Liver (tissue), 8 donors: ENCODE measurements at regions not wholly inside any gene's neighbourhood (a gene's known extent, or its start where the extent isn't known, plus 50 kb on each side); places are given as distances from the start of the nearest gene placed in this dataset.

Source experiments
- DNase-seq: peaks from one replicate; pipeline ENCODE4 v3.0.0-alpha.2; 2017; ENCODE audit warnings: low spot score
- H3K27ac ChIP-seq, 2 donors: one replicate each; pipeline ENCODE4 v1.7.0; 2013; ENCODE audit warnings: inconsistent platforms in 2 of 2, low read length in 2 of 2, control low read depth in 1 of 2, low read depth in 1 of 2, mild to moderate bottlenecking in 1 of 2
- H3K27me3 ChIP-seq, 4 donors: one replicate each; pipeline versions ENCODE4 v1.6.1 to v1.7.0; 2013; ENCODE audit warnings: low read length in 3 of 4, inconsistent platforms in 1 of 4, mild to moderate bottlenecking in 1 of 4, moderate library complexity in 1 of 4; ENCODE audit not compliant: control insufficient read depth in 4 of 4, insufficient read depth in 4 of 4
- H3K36me3 ChIP-seq, 4 donors: one replicate each; pipeline versions ENCODE4 v1.6.1 to v1.7.0; 2013; ENCODE audit warnings: low read length in 3 of 4, mild to moderate bottlenecking in 3 of 4, low read depth in 1 of 4, moderate library complexity in 1 of 4; ENCODE audit not compliant: control insufficient read depth in 4 of 4, insufficient read depth in 3 of 4
- H3K4me1 ChIP-seq, 4 donors: one replicate each; pipeline versions ENCODE4 v1.6.1 to v1.7.0; 2013; ENCODE audit warnings: low read length in 3 of 4, mild to moderate bottlenecking in 3 of 4, moderate library complexity in 1 of 4; ENCODE audit not compliant: control insufficient read depth in 4 of 4, insufficient read depth in 4 of 4
- H3K4me3 ChIP-seq, 3 donors: one replicate each; pipeline versions ENCODE4 v1.6.1 to v1.7.0; 2013; ENCODE audit warnings: low read length in 3 of 3, control low read depth in 1 of 3, low read depth in 1 of 3, mild to moderate bottlenecking in 1 of 3
- H3K9ac ChIP-seq, 2 donors: one replicate each; pipeline ENCODE4 v1.7.0; 2013; ENCODE audit warnings: low read length in 2 of 2, mild to moderate bottlenecking in 2 of 2, moderate library complexity in 2 of 2, control low read depth in 1 of 2, low read depth in 1 of 2
- H3K9me3 ChIP-seq, 4 donors: one replicate each; pipeline versions ENCODE4 v1.6.1 to v1.7.0; 2013; ENCODE audit warnings: low read length in 3 of 4; ENCODE audit not compliant: control insufficient read depth in 4 of 4
- EGR1 ChIP-seq, 2 donors: IDR thresholded peaks; 2 replicates each; pipeline ENCODE4 v1.6.1; 2016 to 2018; ENCODE audit warnings: antibody characterized with exemption in 2 of 2, low read depth in 2 of 2
- FOXA1 ChIP-seq: IDR thresholded peaks from 2 replicates; pipeline ENCODE4 v1.6.1; 2016; ENCODE audit warnings: antibody characterized with exemption
- FOXA2 ChIP-seq: IDR thresholded peaks from 2 replicates; pipeline ENCODE4 v1.6.1; 2016; ENCODE audit warnings: antibody characterized with exemption
- GABPA ChIP-seq, 2 donors: IDR thresholded peaks in 1 of 2; conservative IDR thresholded peaks in 1 of 2; 2 replicates each; pipeline ENCODE4 v1.6.1; 2016; ENCODE audit warnings: antibody characterized with exemption in 2 of 2, mild to moderate bottlenecking in 1 of 2, moderate library complexity in 1 of 2
- HNF4A ChIP-seq, 2 donors: conservative IDR thresholded peaks; 2 replicates each; pipeline ENCODE4 v1.6.1; 2016; ENCODE audit warnings: antibody characterized with exemption in 2 of 2, mild to moderate bottlenecking in 2 of 2
- HNF4G ChIP-seq: IDR thresholded peaks from 2 replicates; pipeline ENCODE4 v1.6.1; 2016; ENCODE audit warnings: antibody characterized with exemption
- JUND ChIP-seq, 2 donors: IDR thresholded peaks; 2 replicates each; pipeline ENCODE4 v1.6.1; 2016; ENCODE audit warnings: antibody characterized with exemption in 2 of 2
- NR2F2 ChIP-seq: IDR thresholded peaks from 2 replicates; pipeline ENCODE4 v1.6.1; 2016; ENCODE audit warnings: antibody characterized with exemption
- RAD21 ChIP-seq, 2 donors: IDR thresholded peaks; 2 replicates each; pipeline ENCODE4 v1.6.1; 2016; ENCODE audit warnings: antibody characterized with exemption in 2 of 2, mild to moderate bottlenecking in 2 of 2
- RXRA ChIP-seq, 2 donors: IDR thresholded peaks; 2 replicates each; pipeline ENCODE4 v1.6.1; 2017 to 2018; ENCODE audit warnings: antibody characterized with exemption in 2 of 2, mild to moderate bottlenecking in 1 of 2
- SP1 ChIP-seq: IDR thresholded peaks from 2 replicates; pipeline ENCODE4 v1.6.1; 2018; ENCODE audit warnings: antibody characterized with exemption, mild to moderate bottlenecking
- TAF1 ChIP-seq: conservative IDR thresholded peaks from 2 replicates; pipeline ENCODE4 v1.6.1; 2016; ENCODE audit warnings: antibody characterized with exemption, mild to moderate bottlenecking
- YY1 ChIP-seq: IDR thresholded peaks from 2 replicates; pipeline ENCODE4 v1.6.1; 2016; ENCODE audit warnings: antibody characterized with exemption, mild to moderate bottlenecking
- ZBTB33 ChIP-seq: IDR thresholded peaks from 2 replicates; pipeline ENCODE4 v1.6.1; 2016; ENCODE audit warnings: antibody characterized with exemption
- WGBS: extraction: QIAGEN DNeasy Blood & Tissue Kit; methylation state at CpG from one replicate; pipeline ENCODE4 v1.1.7; 2013; 5-methylcytosine and 5-hydroxymethylcytosine counted together
- TF ChIP-seq, protein P1 (sequence below): fragments of 150-350 bp; IDR thresholded peaks from 2 replicates; pipeline ENCODE4 v1.5.1; 2017; ENCODE audit warnings: improper control_type of control experiment, low read depth, low read length; ENCODE audit not compliant: missing input control
- TF ChIP-seq, protein P2 (sequence below): IDR thresholded peaks from 2 replicates; pipeline ENCODE4 v1.6.1; 2016; ENCODE audit warnings: antibody characterized with exemption
- TF ChIP-seq, protein P3 (sequence below): IDR thresholded peaks from 2 replicates; pipeline ENCODE4 v1.6.1; 2016; ENCODE audit warnings: antibody characterized with exemption
- TF ChIP-seq, protein P4 (sequence below): IDR thresholded peaks from 2 replicates; pipeline ENCODE4 v1.6.1; 2016; ENCODE audit warnings: antibody characterized with exemption, mild to moderate bottlenecking
- donor health status: healthy.
- donor health status: healthy.
- donor health status: healthy.
- donor health status: healthy.
- donor health status: healthy.

GRCh38 chr3:5653426-5654143 is 466.1 kb downstream of the EDEM1 start:
- Histone ChIP-seq H3K4me3 (no peak overlapping the region), H3K4me1 (no peaks in the 10 kb centered on the region), H3K27ac (no peak overlapping the region), H3K9me3 (peaks cover 4 to 11% (median 7%) of the 10 kb centered on the region in 4 donors), H3K9ac (no peak overlapping the region), H3K27me3 (no peaks in the 10 kb centered on the region), H3K36me3 (no peaks in the 10 kb centered on the region)
- no peak for DNase-seq
- WGBS = 82% methylated on average over 2 of the region's 2 CpGs
- TF ChIP-seq, protein P1, sequence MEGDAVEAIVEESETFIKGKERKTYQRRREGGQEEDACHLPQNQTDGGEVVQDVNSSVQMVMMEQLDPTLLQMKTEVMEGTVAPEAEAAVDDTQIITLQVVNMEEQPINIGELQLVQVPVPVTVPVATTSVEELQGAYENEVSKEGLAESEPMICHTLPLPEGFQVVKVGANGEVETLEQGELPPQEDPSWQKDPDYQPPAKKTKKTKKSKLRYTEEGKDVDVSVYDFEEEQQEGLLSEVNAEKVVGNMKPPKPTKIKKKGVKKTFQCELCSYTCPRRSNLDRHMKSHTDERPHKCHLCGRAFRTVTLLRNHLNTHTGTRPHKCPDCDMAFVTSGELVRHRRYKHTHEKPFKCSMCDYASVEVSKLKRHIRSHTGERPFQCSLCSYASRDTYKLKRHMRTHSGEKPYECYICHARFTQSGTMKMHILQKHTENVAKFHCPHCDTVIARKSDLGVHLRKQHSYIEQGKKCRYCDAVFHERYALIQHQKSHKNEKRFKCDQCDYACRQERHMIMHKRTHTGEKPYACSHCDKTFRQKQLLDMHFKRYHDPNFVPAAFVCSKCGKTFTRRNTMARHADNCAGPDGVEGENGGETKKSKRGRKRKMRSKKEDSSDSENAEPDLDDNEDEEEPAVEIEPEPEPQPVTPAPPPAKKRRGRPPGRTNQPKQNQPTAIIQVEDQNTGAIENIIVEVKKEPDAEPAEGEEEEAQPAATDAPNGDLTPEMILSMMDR = no peak
- TF ChIP-seq SP1 (no peak), RAD21 (IDR thresholded peaks at IDR 0.05) (no peak)

GRCh38 chr3:5657106-5657505 is 469.6 kb downstream of the EDEM1 start:
- 48% methylated on average over 5 of the region's 5 CpGs for WGBS
- no peak overlapping the region for H3K9ac ChIP-seq
- peaks cover 5 to 12% (median 9%) of the 10 kb centered on the region in 4 donors for H3K9me3 ChIP-seq
- TF ChIP-seq, protein P1 = no peak
- TF ChIP-seq NR2F2 (no peak), FOXA2 (no peak), SP1 (no peak), GABPA (IDR thresholded peaks at IDR 0.05 in 1 of 2, conservative IDR thresholded peaks at IDR 0.05 in 1 of 2) (no peak), HNF4A (conservative IDR thresholded peaks at IDR 0.05) (no peak), RAD21 (IDR thresholded peaks at IDR 0.05) (no peak), YY1 (no peak), EGR1 (IDR thresholded peaks at IDR 0.05; ENCODE audit: low read depth in 2 of 2) (no peak), TAF1 (no peak), RXRA (IDR thresholded peaks at IDR 0.05) (no peak), FOXA1 (no peak), JUND (IDR thresholded peaks at IDR 0.05) (no peak), ZBTB33 (no peak), HNF4G (no peak)
- TF ChIP-seq, protein P2, sequence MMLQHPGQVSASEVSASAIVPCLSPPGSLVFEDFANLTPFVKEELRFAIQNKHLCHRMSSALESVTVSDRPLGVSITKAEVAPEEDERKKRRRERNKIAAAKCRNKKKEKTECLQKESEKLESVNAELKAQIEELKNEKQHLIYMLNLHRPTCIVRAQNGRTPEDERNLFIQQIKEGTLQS = no peak
- TF ChIP-seq, protein P3, sequence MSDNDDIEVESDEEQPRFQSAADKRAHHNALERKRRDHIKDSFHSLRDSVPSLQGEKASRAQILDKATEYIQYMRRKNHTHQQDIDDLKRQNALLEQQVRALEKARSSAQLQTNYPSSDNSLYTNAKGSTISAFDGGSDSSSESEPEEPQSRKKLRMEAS = no peak
- TF ChIP-seq, protein P4, sequence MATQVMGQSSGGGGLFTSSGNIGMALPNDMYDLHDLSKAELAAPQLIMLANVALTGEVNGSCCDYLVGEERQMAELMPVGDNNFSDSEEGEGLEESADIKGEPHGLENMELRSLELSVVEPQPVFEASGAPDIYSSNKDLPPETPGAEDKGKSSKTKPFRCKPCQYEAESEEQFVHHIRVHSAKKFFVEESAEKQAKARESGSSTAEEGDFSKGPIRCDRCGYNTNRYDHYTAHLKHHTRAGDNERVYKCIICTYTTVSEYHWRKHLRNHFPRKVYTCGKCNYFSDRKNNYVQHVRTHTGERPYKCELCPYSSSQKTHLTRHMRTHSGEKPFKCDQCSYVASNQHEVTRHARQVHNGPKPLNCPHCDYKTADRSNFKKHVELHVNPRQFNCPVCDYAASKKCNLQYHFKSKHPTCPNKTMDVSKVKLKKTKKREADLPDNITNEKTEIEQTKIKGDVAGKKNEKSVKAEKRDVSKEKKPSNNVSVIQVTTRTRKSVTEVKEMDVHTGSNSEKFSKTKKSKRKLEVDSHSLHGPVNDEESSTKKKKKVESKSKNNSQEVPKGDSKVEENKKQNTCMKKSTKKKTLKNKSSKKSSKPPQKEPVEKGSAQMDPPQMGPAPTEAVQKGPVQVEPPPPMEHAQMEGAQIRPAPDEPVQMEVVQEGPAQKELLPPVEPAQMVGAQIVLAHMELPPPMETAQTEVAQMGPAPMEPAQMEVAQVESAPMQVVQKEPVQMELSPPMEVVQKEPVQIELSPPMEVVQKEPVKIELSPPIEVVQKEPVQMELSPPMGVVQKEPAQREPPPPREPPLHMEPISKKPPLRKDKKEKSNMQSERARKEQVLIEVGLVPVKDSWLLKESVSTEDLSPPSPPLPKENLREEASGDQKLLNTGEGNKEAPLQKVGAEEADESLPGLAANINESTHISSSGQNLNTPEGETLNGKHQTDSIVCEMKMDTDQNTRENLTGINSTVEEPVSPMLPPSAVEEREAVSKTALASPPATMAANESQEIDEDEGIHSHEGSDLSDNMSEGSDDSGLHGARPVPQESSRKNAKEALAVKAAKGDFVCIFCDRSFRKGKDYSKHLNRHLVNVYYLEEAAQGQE = no peak
- H3K4me1 ChIP-seq = no peaks in the 10 kb centered on the region
- no peaks in the 10 kb centered on the region for H3K27me3 ChIP-seq
- H3K36me3 ChIP-seq = no peaks in the 10 kb centered on the region
- no peak overlapping the region for H3K4me3 ChIP-seq
- no peak overlapping the region for H3K27ac ChIP-seq
- DNase-seq = no peak
